Stimulated activated naive B cell treated with anti-CD40 and anti-IgM and Interleukin-4, amounts not matched to agents 10 μg/mL and 1 μg/mL and 100 μg/mL, for 72 hours (primary cell): ENCODE measurements at regions not wholly inside any gene's neighbourhood (a gene's known extent, or its start where the extent isn't known, plus 50 kb on each side); places are given as distances from the start of the nearest gene placed in this dataset.

Experiments used
- ATAC-seq, 2 donors: fragments of 150-1000 bp; cut with Tn5 transposase; replicated peaks; 2 replicates each; pipeline ENCODE4 v1.10.0; 2021; ENCODE audit warnings: moderate library complexity in 1 of 2
- DNase-seq: peaks from one replicate; pipeline ENCODE4 v3.0.0; 2021
- H3K27ac Mint-ChIP-seq: one replicate; pipeline ENCODE4 v1.8.0; 2022; ENCODE audit warnings: mild to moderate bottlenecking, mixed read lengths
- H3K27me3 Mint-ChIP-seq, 2 donors: one replicate each; pipeline ENCODE4 v1.8.0; 2022; ENCODE audit warnings: mixed read lengths in 2 of 2
- H3K36me3 Mint-ChIP-seq, 2 donors: one replicate each; pipeline ENCODE4 v1.8.0; 2022; ENCODE audit warnings: mixed read lengths in 2 of 2, mild to moderate bottlenecking in 1 of 2
- H3K4me1 Mint-ChIP-seq, 2 donors: one replicate each; pipeline ENCODE4 v1.8.0; 2022; ENCODE audit warnings: mixed read lengths in 2 of 2, mild to moderate bottlenecking in 1 of 2
- H3K4me3 Mint-ChIP-seq, 2 donors: one replicate each; pipeline ENCODE4 v1.8.0; 2022; ENCODE audit warnings: mild to moderate bottlenecking in 2 of 2, mixed read lengths in 2 of 2, moderate library complexity in 1 of 2
- H3K9me3 Mint-ChIP-seq, 2 donors: one replicate each; pipeline ENCODE4 v1.8.0; 2022; ENCODE audit warnings: mixed read lengths in 2 of 2, mild to moderate bottlenecking in 1 of 2

DNA sequence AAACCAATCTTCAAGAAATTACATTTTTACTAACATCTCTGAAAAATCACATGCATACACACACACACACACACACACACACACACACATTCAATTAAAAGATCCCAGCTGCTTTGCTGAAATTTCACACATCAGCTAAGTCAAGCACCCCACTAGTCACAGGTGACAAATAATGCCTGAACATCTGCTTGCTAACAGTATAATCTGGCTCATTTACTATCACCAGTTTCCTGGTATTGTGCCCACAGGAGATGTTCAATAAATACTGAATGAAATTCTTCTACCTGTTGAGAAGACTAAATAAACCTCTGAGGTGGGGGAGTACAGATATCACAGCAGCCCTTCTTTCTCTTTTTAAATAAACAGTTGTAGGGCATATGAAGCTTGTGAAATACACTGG, 994.0 kb downstream of the ARAP2 start:
- H3K27ac Mint-ChIP-seq, result no peak overlapping the region
- no peaks in the 10 kb centered on the region for H3K4me1 Mint-ChIP-seq
- DNase-seq (no peak), ATAC-seq (no peak)
- H3K27me3 Mint-ChIP-seq, result no peaks in the 10 kb centered on the region
- H3K9me3 Mint-ChIP-seq, result no peaks in the 10 kb centered on the region
- H3K36me3 Mint-ChIP-seq, result no peaks in the 10 kb centered on the region
- H3K4me3 Mint-ChIP-seq, result no peak overlapping the region

DNA sequence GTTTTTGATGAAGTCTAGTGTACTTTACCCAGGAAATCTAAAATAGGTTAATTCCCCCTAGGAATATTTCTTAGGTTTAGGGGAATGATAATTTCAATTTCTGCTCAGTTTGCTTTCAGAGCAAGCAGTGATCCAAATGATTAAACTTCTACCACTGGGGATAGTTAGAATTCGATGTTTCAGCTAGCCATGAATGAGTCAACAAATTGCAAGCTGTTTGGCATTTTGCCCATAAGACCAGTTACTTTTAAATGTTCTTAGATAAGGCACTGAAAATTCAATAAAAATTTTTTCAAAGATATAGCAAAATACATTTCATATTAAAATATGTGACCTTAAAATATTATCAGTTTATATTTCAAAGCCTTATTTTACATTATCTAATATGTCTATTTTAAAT, 993.6 kb downstream of the ARAP2 start:
- Mint-ChIP-seq H3K27me3 (no peaks in the 10 kb centered on the region), H3K36me3 (no peaks in the 10 kb centered on the region), H3K9me3 (no peaks in the 10 kb centered on the region), H3K4me1 (no peaks in the 10 kb centered on the region), H3K27ac (no peak overlapping the region), H3K4me3 (no peak overlapping the region)
- no peak for DNase-seq
- ATAC-seq, result no peak

DNA sequence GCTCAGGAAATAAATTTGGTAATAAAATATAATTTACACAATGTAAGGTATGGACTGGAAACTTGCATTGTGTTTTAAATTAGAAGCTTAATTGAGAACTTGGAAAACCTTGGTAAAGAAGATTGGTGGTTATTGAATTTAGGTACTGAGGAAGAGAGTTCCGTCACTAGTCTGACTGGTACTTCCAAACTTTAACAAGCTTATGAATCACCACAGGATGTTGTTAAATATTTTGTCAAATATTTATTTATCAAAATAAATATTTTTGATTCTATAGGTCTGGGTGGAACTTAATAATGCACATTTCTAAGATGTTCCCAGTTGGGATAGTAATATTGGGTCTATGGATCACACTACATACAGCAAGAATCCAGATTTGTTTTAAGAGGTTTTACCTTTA, 992.2 kb downstream of the ARAP2 start:
- Mint-ChIP-seq H3K4me1 (no peaks in the 10 kb centered on the region), H3K4me3 (no peak overlapping the region), H3K27ac (no peak overlapping the region), H3K36me3 (no peaks in the 10 kb centered on the region), H3K27me3 (no peaks in the 10 kb centered on the region), H3K9me3 (no peaks in the 10 kb centered on the region)
- DNase-seq, result no peak
- no peak for ATAC-seq

DNA sequence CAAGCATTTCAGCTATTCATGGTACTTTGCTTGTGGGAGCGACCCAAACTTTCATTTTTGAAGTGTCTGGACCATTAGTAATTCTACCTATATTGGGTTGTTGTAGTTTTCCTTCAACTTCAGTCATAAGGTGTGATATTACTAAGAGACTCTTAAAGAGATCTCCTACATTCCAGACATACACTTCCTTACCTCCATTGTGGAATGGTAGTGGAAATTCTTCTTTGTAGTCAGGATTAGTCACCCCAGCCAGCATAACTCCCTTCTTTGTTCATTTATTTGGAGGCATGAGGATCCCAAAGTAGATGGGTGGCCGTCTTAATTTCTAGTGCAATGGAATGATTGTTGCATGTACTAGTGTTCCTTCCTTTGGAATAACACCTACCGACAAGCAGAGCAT, 991.4 kb downstream of the ARAP2 start:
- Mint-ChIP-seq H3K4me3 (no peak overlapping the region), H3K27ac (no peak overlapping the region), H3K27me3 (no peaks in the 10 kb centered on the region), H3K9me3 (no peaks in the 10 kb centered on the region), H3K4me1 (no peaks in the 10 kb centered on the region), H3K36me3 (no peaks in the 10 kb centered on the region)
- ATAC-seq (no peak), DNase-seq (no peak)

DNA sequence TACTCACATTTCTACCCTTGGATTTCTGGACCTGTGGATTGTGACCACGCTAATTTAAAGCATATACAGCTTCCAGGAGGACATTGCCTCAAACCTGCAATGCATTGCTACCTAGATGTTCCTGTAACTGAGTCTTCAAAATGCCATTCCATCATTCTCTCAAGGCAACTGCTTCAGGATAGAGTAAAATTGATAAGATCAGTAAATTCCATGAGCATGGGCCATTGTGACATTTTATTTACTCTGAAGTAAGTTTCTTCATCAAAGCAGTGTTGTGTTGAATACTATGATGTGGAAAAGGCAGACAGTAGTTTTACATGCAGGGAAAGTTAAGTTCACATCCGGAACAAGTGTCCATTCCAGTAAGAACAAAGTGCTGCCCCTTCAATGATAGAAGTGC, 991.0 kb downstream of the ARAP2 start:
- no peaks in the 10 kb centered on the region for H3K27me3 Mint-ChIP-seq
- H3K36me3 Mint-ChIP-seq, result no peaks in the 10 kb centered on the region
- no peak overlapping the region for H3K27ac Mint-ChIP-seq
- no peak overlapping the region for H3K4me3 Mint-ChIP-seq
- no peak for DNase-seq
- H3K9me3 Mint-ChIP-seq, result no peaks in the 10 kb centered on the region
- no peak for ATAC-seq
- H3K4me1 Mint-ChIP-seq, result no peaks in the 10 kb centered on the region

DNA sequence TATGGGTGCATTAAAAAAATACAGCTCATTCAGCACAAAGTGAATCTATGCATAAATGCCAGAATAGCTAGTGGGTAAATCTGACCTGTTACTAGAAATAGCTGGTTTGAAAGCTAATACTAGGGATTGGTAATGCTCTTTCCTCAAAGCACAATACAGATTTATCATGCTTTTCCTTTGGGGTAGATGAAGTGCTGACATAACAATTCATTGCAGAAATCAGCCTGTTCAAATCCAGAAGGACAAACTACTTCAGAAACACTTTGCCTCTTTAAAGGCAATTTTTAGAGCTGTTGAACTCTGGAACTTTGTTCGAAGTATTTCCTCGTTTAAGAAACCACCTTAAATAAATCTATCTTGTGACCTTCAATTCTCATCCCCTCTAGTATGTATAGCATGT, 957.9 kb downstream of the ARAP2 start:
- DNase-seq, result no peak
- Mint-ChIP-seq H3K4me1 (no peaks in the 10 kb centered on the region), H3K9me3 (peaks cover 0 to 3% of the 10 kb centered on the region in 2 donors), H3K36me3 (no peaks in the 10 kb centered on the region), H3K27me3 (no peaks in the 10 kb centered on the region), H3K4me3 (no peak overlapping the region), H3K27ac (no peak overlapping the region)
- no peak for ATAC-seq

DNA sequence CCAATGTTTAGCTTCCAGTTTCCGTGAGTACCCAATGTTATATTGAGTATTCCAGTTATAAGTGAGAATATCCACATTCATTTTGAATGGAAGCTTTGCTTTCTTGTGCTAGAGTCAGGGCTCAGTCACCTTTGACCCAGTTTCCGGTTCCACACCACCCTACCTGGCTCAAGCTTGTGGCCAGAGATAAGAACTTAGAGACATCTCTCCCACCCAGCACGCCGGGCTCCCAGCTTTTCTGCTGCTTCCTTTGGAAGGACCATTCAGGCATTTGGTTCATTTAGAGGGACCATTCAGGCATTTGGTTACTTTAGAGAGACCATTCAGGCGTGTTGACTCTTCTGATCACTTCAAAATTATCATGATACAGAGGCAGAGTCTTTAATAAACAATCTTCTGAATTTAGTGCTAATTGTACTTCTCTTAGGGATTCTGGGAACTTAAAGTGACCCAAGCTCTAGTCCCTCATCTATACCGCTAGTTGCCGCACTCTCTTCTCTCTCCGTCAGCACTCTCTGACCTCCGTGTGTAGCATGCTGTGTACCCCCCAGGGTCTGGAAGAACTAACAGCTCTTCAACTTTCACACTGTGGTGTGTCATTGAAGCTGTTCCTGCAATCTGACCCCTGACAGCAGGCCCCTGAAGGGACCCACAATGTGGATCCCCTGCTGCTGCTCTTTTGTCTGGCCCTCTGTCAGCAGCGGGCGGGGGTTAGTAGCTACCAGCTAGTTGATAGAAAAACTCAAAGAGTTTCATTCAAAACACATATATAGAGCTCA, 943.1 kb downstream of the ARAP2 start:
- DNase-seq (no peak), ATAC-seq (no peak)
- no peak overlapping the region for H3K27ac Mint-ChIP-seq
- no peaks in the 10 kb centered on the region for H3K27me3 Mint-ChIP-seq
- no peaks in the 10 kb centered on the region for H3K4me1 Mint-ChIP-seq
- no peak overlapping the region for H3K4me3 Mint-ChIP-seq
- H3K36me3 Mint-ChIP-seq, result no peaks in the 10 kb centered on the region
- H3K9me3 Mint-ChIP-seq, result no peaks in the 10 kb centered on the region

DNA sequence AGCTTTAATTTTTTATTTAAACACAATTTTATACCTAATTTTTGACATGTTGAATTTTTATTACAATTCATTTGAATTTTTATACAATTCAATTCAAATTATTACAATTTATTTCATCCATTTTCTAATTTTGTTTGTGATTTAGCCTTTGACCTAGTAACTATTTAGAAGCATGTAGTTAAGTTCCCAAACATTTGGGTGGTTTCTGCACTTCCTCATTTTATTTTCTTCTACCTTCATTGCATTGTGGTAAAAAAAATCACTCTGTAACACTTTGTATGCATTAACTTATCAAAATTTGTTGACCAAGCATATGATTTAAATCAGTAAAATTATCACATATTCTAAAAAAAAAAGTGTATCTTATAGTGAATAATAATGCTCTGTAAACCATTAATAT, 928.9 kb downstream of the ARAP2 start:
- Mint-ChIP-seq H3K9me3 (peaks cover 4 to 9% of the 10 kb centered on the region in 2 donors), H3K27me3 (no peaks in the 10 kb centered on the region), H3K4me1 (no peaks in the 10 kb centered on the region), H3K4me3 (no peak overlapping the region), H3K27ac (no peak overlapping the region), H3K36me3 (no peaks in the 10 kb centered on the region)
- DNase-seq (no peak), ATAC-seq (no peak)

DNA sequence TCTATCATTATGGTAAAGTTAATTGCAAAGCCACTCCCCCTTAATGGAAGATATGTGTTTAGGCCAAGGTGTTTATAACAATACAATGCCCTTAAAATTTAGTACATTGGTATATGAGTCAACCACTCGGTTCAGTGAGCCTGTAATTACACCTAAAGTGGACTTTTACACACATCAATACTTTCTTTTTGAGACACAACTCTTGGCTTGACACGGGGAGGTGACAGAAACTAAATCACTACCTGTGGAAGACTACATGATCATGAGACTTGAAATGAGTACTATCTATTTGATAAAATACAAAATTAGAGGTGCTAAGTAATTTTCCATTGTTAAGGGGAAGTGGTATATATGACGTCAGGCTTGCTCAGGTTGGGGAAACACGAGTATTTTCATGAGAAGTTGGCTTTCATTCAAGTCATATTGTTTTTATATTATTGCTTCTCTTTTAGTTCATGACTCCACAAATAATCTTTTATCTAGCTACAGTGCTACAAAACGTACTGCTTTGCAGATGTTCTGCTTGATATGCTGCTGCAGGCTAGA, 918.3 kb downstream of the ARAP2 start:
- H3K4me3 Mint-ChIP-seq, result no peak overlapping the region
- H3K27me3 Mint-ChIP-seq, result no peaks in the 10 kb centered on the region
- DNase-seq (no peak), ATAC-seq (peak; percentile 47 to 50)
- H3K4me1 Mint-ChIP-seq, result no peaks in the 10 kb centered on the region
- peaks cover 3 to 4% of the 10 kb centered on the region in 2 donors for H3K9me3 Mint-ChIP-seq
- no peak overlapping the region for H3K27ac Mint-ChIP-seq
- H3K36me3 Mint-ChIP-seq, result no peaks in the 10 kb centered on the region

DNA sequence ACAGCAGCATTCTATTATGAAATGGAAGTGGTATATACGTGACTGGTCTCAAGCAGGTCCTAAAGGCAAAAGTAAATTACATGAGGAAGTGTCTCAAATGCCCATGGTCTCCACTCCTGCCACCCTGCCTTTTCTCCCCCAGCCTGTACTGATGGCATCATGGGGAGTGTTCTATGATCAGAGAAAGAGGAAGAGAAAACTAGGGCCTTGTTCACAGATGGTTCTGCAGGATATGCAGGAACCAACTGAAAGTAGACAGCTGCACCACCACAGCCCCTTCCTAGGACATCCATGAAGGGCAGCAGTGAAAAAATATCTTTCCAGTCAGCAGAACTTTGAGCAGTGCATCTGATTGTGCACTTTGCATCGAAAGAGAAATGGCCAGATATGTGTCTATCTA, 901.5 kb downstream of the ARAP2 start:
- ATAC-seq, result no peak
- Mint-ChIP-seq H3K27ac (no peak overlapping the region), H3K4me3 (no peak overlapping the region), H3K9me3 (peaks cover 0 to 2% of the 10 kb centered on the region in 2 donors), H3K27me3 (no peaks in the 10 kb centered on the region), H3K4me1 (no peaks in the 10 kb centered on the region), H3K36me3 (no peaks in the 10 kb centered on the region)
- no peak for DNase-seq

DNA sequence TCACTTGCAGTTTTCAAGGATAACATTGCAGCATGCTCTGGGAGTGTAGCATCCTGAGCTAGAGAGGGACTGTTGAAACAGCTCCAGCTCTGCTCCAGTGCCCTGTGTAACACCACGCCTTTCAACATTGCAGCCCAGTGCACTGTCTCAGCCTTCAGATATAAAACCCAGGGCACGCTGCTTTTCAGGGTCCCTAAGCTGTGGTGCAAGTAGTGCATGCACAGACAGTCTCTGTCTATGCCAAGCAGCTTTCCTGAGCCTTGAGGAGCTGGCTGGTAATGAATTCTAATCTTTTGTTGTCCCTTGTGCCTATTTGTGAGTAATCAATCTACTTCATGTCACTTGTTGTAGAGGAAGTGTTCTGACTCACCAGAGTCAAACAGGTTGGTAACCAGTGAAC, 897.0 kb downstream of the ARAP2 start:
- Mint-ChIP-seq H3K9me3 (peaks cover 16 to 19% of the 10 kb centered on the region in 2 donors), H3K27me3 (no peaks in the 10 kb centered on the region), H3K36me3 (no peaks in the 10 kb centered on the region), H3K27ac (no peak overlapping the region), H3K4me3 (no peak overlapping the region), H3K4me1 (no peaks in the 10 kb centered on the region)
- DNase-seq (no peak), ATAC-seq (no peak)

DNA sequence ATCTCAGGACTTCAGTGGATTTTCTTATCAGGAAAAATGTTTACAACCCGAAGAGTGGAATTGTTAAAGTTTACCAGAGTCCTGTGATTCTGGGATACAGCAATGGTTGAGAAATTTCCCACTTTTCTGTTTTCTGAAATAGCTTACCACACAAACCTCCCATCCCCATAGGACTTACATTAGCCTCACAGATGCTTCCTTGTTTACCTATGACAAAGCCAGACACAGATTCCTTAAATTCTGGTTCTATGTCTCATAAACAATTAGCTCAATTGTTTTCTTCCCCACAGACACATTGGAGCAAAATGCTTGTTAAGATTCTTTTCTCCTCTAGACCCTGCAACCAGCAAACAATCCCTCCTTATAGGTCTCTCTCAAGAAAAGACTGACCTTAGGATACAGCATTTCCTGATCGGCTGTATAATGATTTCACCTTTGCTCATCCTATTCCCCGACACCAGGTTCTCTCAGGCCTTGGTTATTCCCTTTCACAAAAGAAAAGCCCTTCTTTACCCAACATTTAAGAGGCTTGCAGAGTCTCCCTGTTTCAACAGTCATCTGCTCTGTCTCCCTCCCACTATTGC, 886.2 kb downstream of the ARAP2 start:
- ATAC-seq, result no peak
- Mint-ChIP-seq H3K9me3 (peaks cover 6 to 16% of the 10 kb centered on the region in 2 donors), H3K27ac (no peak overlapping the region), H3K4me3 (no peak overlapping the region), H3K27me3 (no peaks in the 10 kb centered on the region), H3K4me1 (no peaks in the 10 kb centered on the region), H3K36me3 (no peaks in the 10 kb centered on the region)
- no peak for DNase-seq

DNA sequence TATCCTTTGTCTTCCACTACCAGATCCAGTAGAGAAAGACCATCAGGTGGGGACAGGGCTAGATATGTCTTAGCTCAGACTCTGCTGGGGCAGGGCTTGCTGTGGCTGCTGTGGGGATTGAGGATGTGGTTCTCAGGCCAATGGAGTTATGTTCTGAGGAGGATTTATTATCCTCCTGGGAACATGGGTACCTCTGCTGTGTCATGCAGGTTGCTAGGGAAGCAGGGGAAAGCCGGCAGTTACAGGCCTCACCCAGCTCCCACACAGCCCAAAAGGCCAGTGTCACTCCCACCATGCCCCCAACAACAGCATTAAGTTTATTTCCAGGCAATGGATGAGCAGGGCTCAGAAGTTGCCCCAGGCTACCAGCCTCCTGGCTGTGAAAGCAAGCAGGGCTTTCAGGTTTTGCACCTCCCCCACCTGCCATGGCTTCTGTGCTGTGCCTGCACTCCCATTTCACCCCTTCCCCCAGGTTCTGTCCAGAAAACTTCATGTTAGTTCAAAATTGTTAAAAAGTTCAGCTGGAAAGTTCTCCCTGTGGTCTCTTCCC, 879.9 kb downstream of the ARAP2 start:
- Mint-ChIP-seq H3K4me1 (no peaks in the 10 kb centered on the region), H3K27me3 (no peaks in the 10 kb centered on the region), H3K4me3 (no peak overlapping the region), H3K36me3 (no peaks in the 10 kb centered on the region), H3K27ac (no peak overlapping the region), H3K9me3 (peaks cover 14 to 18% of the 10 kb centered on the region in 2 donors)
- ATAC-seq, result no peak
- DNase-seq, result no peak

DNA sequence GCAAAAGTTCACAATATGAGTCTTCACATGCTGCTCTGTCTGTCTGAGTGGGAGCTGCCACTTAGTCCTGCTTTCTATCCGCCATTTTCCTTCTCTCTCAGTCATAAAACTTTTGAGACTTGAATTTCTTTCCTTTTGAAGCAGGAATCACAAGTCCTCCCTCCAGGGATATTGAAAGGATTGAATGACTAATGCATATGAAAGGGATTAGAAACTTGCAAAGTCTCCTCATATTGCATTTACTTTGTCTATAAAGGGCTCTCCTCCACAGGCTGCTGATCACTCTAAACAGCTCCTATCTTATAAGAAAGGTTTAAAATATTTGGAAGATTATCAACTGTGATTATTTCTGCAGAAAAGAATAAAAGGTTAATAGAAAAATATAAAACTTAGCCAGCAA, 879.1 kb downstream of the ARAP2 start:
- Mint-ChIP-seq H3K4me3 (no peak overlapping the region), H3K27me3 (no peaks in the 10 kb centered on the region), H3K27ac (no peak overlapping the region), H3K4me1 (no peaks in the 10 kb centered on the region), H3K9me3 (peaks cover 14 to 18% of the 10 kb centered on the region in 2 donors), H3K36me3 (no peaks in the 10 kb centered on the region)
- ATAC-seq (no peak), DNase-seq (no peak)

DNA sequence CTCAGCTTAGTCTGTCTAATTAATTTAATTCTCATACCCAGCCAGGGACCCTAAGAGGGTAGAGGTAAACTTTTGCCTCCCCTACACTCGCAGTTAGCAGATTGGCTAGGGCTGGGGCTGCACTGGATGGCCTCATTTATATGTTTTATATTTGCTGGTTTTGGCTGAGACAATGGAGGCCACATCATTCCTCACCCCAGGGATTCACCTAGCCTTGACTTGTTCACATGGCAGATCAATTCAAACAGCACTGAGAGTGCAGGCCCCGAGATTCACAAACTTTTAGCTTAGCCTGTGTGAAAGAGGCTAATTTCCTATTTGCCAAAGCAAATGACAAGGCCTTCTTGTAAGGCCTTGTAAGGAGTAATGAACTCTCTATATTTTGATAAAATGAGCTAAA, 844.4 kb downstream of the ARAP2 start:
- Mint-ChIP-seq H3K27me3 (no peaks in the 10 kb centered on the region), H3K4me3 (no peak overlapping the region), H3K9me3 (peaks cover 0 to 1% of the 10 kb centered on the region in 2 donors), H3K36me3 (no peaks in the 10 kb centered on the region), H3K27ac (no peak overlapping the region), H3K4me1 (no peaks in the 10 kb centered on the region)
- no peak for ATAC-seq
- no peak for DNase-seq
